SK-N-SH treated with all-trans-retinoic acid at 6 μM for 48 hours (cell line): ENCODE measurements at regions not wholly inside any gene's neighbourhood (a gene's known extent, or its start where the extent isn't known, plus 50 kb on each side); places are given as distances from the start of the nearest gene placed in this dataset.

Experiments used
- ATAC-seq: fragments of 200-7000 bp; cut with Tn5 transposase; 3 replicates; pipeline ENCODE4 v1.9.1; 2020; ENCODE audit warnings: mild to moderate bottlenecking, moderate library complexity
- ARNTL ChIP-seq: fragments of 450-650 bp; formaldehyde crosslinking; IDR thresholded peaks from 2 replicates; pipeline ENCODE4 v1.5.0; 2020; ENCODE audit warnings: low read depth, mild to moderate bottlenecking, moderate library complexity, borderline replicate concordance
- BACH2 ChIP-seq: fragments of 250-450 bp; sonication (Bioruptor Pico); IDR thresholded peaks from 2 replicates; pipeline ENCODE4 v1.9.0; 2021; ENCODE audit warnings: mild to moderate bottlenecking, borderline replicate concordance
- CREB5 ChIP-seq: fragments of 250-450 bp; sonication (Bioruptor Pico); IDR thresholded peaks from 2 replicates; pipeline ENCODE4 v1.5.1; 2020; ENCODE audit warnings: low read depth, mild to moderate bottlenecking, moderate library complexity
- CSDC2 ChIP-seq: fragments of 250-450 bp; sonication (Bioruptor Pico); IDR thresholded peaks from 2 replicates; pipeline ENCODE4 v1.5.0; 2020; ENCODE audit warnings: mild to moderate bottlenecking, moderate library complexity
- ESRRG ChIP-seq: fragments of 250-450 bp; sonication (Bioruptor Pico); IDR thresholded peaks from 2 replicates; pipeline ENCODE4 v1.6.1; 2021; ENCODE audit warnings: mild to moderate bottlenecking
- GLIS3 ChIP-seq: fragments of 250-450 bp; sonication (Bioruptor Pico); IDR thresholded peaks from 2 replicates; pipeline ENCODE4 v1.5.0; 2020; ENCODE audit warnings: mild to moderate bottlenecking, moderate library complexity
- ISL1 ChIP-seq: fragments of 250-450 bp; sonication (Bioruptor Pico); IDR thresholded peaks from 2 replicates; pipeline ENCODE4 v2.1.2; 2022; ENCODE audit warnings: mild to moderate bottlenecking, moderate library complexity
- OSR1 ChIP-seq: fragments of 250-450 bp; sonication (Bioruptor Pico); IDR thresholded peaks from 2 replicates; pipeline ENCODE4 v1.8.0; 2022; ENCODE audit warnings: moderate library complexity, mild to moderate bottlenecking, inconsistent platforms
- PATZ1 ChIP-seq: fragments of 250-450 bp; sonication (Bioruptor Pico); IDR thresholded peaks from 2 replicates; pipeline ENCODE4 v1.8.0; 2020; ENCODE audit warnings: mild to moderate bottlenecking, moderate library complexity, borderline replicate concordance
- POU6F1 ChIP-seq: fragments of 250-450 bp; sonication (Bioruptor Pico); IDR thresholded peaks from 2 replicates; pipeline ENCODE4 v1.8.0; 2021; ENCODE audit warnings: low read depth, mild to moderate bottlenecking, moderate library complexity, borderline replicate concordance
- PPARA ChIP-seq: fragments of 250-450 bp; sonication (Bioruptor Pico); IDR thresholded peaks from 2 replicates; pipeline ENCODE4 v1.5.0; 2020; ENCODE audit warnings: mild to moderate bottlenecking, borderline replicate concordance
- RARB ChIP-seq: fragments of 250-450 bp; sonication (Bioruptor Pico); IDR thresholded peaks from 2 replicates; pipeline ENCODE4 v1.8.0; 2021; ENCODE audit warnings: mild to moderate bottlenecking, moderate library complexity
- SNAI2 ChIP-seq: fragments of 250-450 bp; sonication (Bioruptor Pico); IDR thresholded peaks from 2 replicates; pipeline ENCODE4 v1.5.0; 2020; ENCODE audit warnings: mild to moderate bottlenecking, moderate library complexity
- TCF4 ChIP-seq: fragments of 250-450 bp; sonication (Bioruptor Pico); IDR thresholded peaks from 2 replicates; pipeline ENCODE4 v1.8.0; 2021; ENCODE audit warnings: mild to moderate bottlenecking, moderate library complexity, borderline replicate concordance
- TOX ChIP-seq: fragments of 250-450 bp; sonication (Bioruptor Pico); IDR thresholded peaks from 2 replicates; pipeline ENCODE4 v1.8.0; 2021; ENCODE audit warnings: mild to moderate bottlenecking, moderate library complexity, borderline replicate concordance
- TSHZ2 ChIP-seq: fragments of 250-450 bp; sonication (Bioruptor Pico); IDR thresholded peaks from 2 replicates; pipeline ENCODE4 v1.5.0; 2020; ENCODE audit warnings: mild to moderate bottlenecking, moderate library complexity
- ZFP3 ChIP-seq: fragments of 250-450 bp; sonication (Bioruptor Pico); IDR thresholded peaks from 2 replicates; pipeline ENCODE4 v1.5.0; 2020; ENCODE audit warnings: mild to moderate bottlenecking, moderate library complexity
- ZFP30 ChIP-seq: fragments of 450-650 bp; formaldehyde crosslinking; IDR thresholded peaks from 2 replicates; pipeline ENCODE4 v1.5.0; 2022; ENCODE audit warnings: mild to moderate bottlenecking, moderate library complexity
- ZNF565 ChIP-seq: fragments of 450-650 bp; formaldehyde crosslinking; conservative IDR thresholded peaks from 2 replicates; pipeline ENCODE4 v1.5.0; 2020; ENCODE audit warnings: low read depth, mild to moderate bottlenecking, moderate library complexity
- ZNF70 ChIP-seq: fragments of 450-650 bp; formaldehyde crosslinking; IDR thresholded peaks from 2 replicates; pipeline ENCODE4 v1.5.0; 2020; ENCODE audit warnings: mild to moderate bottlenecking, moderate library complexity
- ZNF8 ChIP-seq: fragments of 450-650 bp; formaldehyde crosslinking; IDR thresholded peaks from 2 replicates; pipeline ENCODE4 v1.5.0; 2020; ENCODE audit warnings: mild to moderate bottlenecking, moderate library complexity

GRCh38 chr6:12421596-12421995 is 131.4 kb downstream of the EDN1 start:
- no peak for ATAC-seq
- no peak for TF ChIP-seq ZFP3

GRCh38 chr6:12422848-12423247 is 132.7 kb downstream of the EDN1 start:
- ATAC-seq = no peak

GRCh38 chr6:12423832-12424231 is 133.7 kb downstream of the EDN1 start:
- ATAC-seq = no peak
- TF ChIP-seq ZFP30 (CRISPR knock-in tag) (no peak), BACH2 (CRISPR knock-in tag) (no peak), PPARA (CRISPR knock-in tag) (no peak), ARNTL (CRISPR knock-in tag) (no peak), ZFP3 (no peak)
- TF ChIP-seq, all 23 proteins: peak for 0

More at GRCh38 chr6:12422848-12423247, 132.7 kb downstream of the EDN1 start:
- TF ChIP-seq PPARA (CRISPR knock-in tag) = no peak
- TF ChIP-seq BACH2 (CRISPR knock-in tag) = no peak
- no peak for TF ChIP-seq CSDC2
- TF ChIP-seq CREB5 (CRISPR knock-in tag) = no peak
- no peak for TF ChIP-seq TCF4 (CRISPR knock-in tag)
- TF ChIP-seq ZNF8 (CRISPR knock-in tag) = no peak
- TF ChIP-seq GLIS3 (CRISPR knock-in tag) = no peak
- TF ChIP-seq ZNF565 (CRISPR knock-in tag) = no peak
- no peak for TF ChIP-seq SNAI2 (CRISPR knock-in tag)
- no peak for TF ChIP-seq OSR1
- no peak for TF ChIP-seq ISL1 (CRISPR knock-in tag)
- TF ChIP-seq PATZ1 (CRISPR knock-in tag) = no peak
- TF ChIP-seq TOX (CRISPR knock-in tag) = no peak
- TF ChIP-seq ZFP3 = no peak
- TF ChIP-seq POU6F1 = no peak
- no peak for TF ChIP-seq RARB (CRISPR knock-in tag)
- no peak for TF ChIP-seq ESRRG (CRISPR knock-in tag)
- no peak for TF ChIP-seq ZFP30 (CRISPR knock-in tag)
- TF ChIP-seq ZNF70 (CRISPR knock-in tag) = no peak
- TF ChIP-seq TSHZ2 (CRISPR knock-in tag) = no peak

GRCh38 chr6:12426121-12426520 is 136.0 kb downstream of the EDN1 start:
- no peak for TF ChIP-seq OSR1
- TF ChIP-seq PPARA (CRISPR knock-in tag) = no peak
- no peak for TF ChIP-seq PATZ1 (CRISPR knock-in tag)
- ATAC-seq = no peak
